GM12878 (cell line): ENCODE measurements at regions not wholly inside any gene's neighbourhood (a gene's known extent, or its start where the extent isn't known, plus 50 kb on each side); places are given as distances from the start of the nearest gene placed in this dataset.

ENCODE experiments used
- CEBPZ ChIP-seq: fragments of 150-350 bp; IDR thresholded peaks from 2 replicates; pipeline ENCODE4 v1.6.1; 2016; ENCODE audit warnings: low read depth, low read length
- ESRRA ChIP-seq: IDR thresholded peaks from 2 replicates; pipeline ENCODE4 v1.6.1; 2012; ENCODE audit warnings: mild to moderate bottlenecking, low read length, improper control_type of control experiment
- MEF2B ChIP-seq: fragments of 450-650 bp; IDR thresholded peaks from 2 replicates; pipeline ENCODE4 v1.6.1; 2018; ENCODE audit warnings: mild to moderate bottlenecking, moderate library complexity; ENCODE audit not compliant: partially characterized antibody, poor library complexity, severe bottlenecking
- SKIL ChIP-seq: fragments of 450-650 bp; IDR thresholded peaks from 2 replicates; pipeline ENCODE4 v1.6.1; 2017; ENCODE audit warnings: mild to moderate bottlenecking, low read depth, inconsistent platforms; ENCODE audit not compliant: poor library complexity, severe bottlenecking
- SMC3 ChIP-seq: IDR thresholded peaks from 2 replicates; pipeline ENCODE4 v1.6.1; 2011; ENCODE audit warnings: low read length, improper control_type of control experiment, borderline replicate concordance
- SPI1 ChIP-seq: IDR thresholded peaks from 2 replicates; pipeline ENCODE4 v1.6.1; 2011; ENCODE audit warnings: low read depth, mild to moderate bottlenecking, low read length, moderate library complexity, borderline replicate concordance; ENCODE audit not compliant: insufficient read depth
- SREBF2 ChIP-seq: IDR thresholded peaks from 2 replicates; pipeline ENCODE4 v1.6.1; 2012; ENCODE audit warnings: mild to moderate bottlenecking, low read length
- YY1 ChIP-seq: IDR thresholded peaks from 2 replicates; pipeline ENCODE4 v1.6.1; 2011; ENCODE audit warnings: low read depth, mild to moderate bottlenecking, low read length
- ZNF217 ChIP-seq: fragments of 450-650 bp; IDR thresholded peaks from 2 replicates; pipeline ENCODE4 v1.6.1; 2017; ENCODE audit warnings: antibody characterized with exemption, mild to moderate bottlenecking

- no peak for TF ChIP-seq SPI1
- no peak for TF ChIP-seq YY1
- no peak for TF ChIP-seq ESRRA
- no peak for TF ChIP-seq MEF2B
- no peak for TF ChIP-seq SMC3
- TF ChIP-seq ZNF217, result no peak
- TF ChIP-seq CEBPZ, result no peak
- no peak for TF ChIP-seq SREBF2
- no peak for TF ChIP-seq SKIL
These were observed 171.7 kb upstream of the PFKP start (continued) for GRCh38 chr10:2895594-2896196.
